H9 (cell line): ENCODE measurements at regions not wholly inside any gene's neighbourhood (a gene's known extent, or its start where the extent isn't known, plus 50 kb on each side); places are given as distances from the start of the nearest gene placed in this dataset.

Source experiments
- DNase-seq: peaks from one replicate; pipeline ENCODE4 v3.0.0-alpha.2; 2017
- H2AFZ ChIP-seq: one replicate; pipeline ENCODE4 v1.6.1; 2013; ENCODE audit warnings: mild to moderate bottlenecking, low read length, control low read depth, moderate library complexity
- H2AK5ac ChIP-seq: 2 replicates; pipeline ENCODE4 v1.6.1; 2013; ENCODE audit warnings: low read length, control low read depth, mixed read lengths; ENCODE audit not compliant: insufficient read length
- H2BK120ac ChIP-seq: one replicate; pipeline ENCODE4 v1.6.1; 2013; ENCODE audit warnings: low read depth, mild to moderate bottlenecking, low read length, control low read depth, inconsistent platforms; ENCODE audit not compliant: poor library complexity, severe bottlenecking
- H2BK12ac ChIP-seq: 2 replicates; pipeline ENCODE4 v1.6.1; 2013; ENCODE audit warnings: low read length, control low read depth, mixed read lengths, low read depth; ENCODE audit not compliant: insufficient read length
- H2BK15ac ChIP-seq: 2 replicates; pipeline ENCODE4 v1.6.1; 2013; ENCODE audit warnings: low read depth, low read length, control low read depth
- H2BK20ac ChIP-seq: one replicate; pipeline ENCODE4 v1.6.1; 2013; ENCODE audit warnings: low read depth, mild to moderate bottlenecking, low read length, control low read depth, inconsistent platforms; ENCODE audit not compliant: poor library complexity, severe bottlenecking
- H2BK5ac ChIP-seq: 2 replicates; pipeline ENCODE4 v1.6.1; 2013; ENCODE audit warnings: low read length, control low read depth, mixed read lengths; ENCODE audit not compliant: insufficient read length
- H3K14ac ChIP-seq: 2 replicates; pipeline ENCODE4 v1.6.1; 2013; ENCODE audit warnings: low read length, control low read depth; ENCODE audit not compliant: insufficient read depth
- H3K18ac ChIP-seq: 2 replicates; pipeline ENCODE4 v1.6.1; 2013; ENCODE audit warnings: low read depth, mild to moderate bottlenecking, mixed read lengths, low read length, control low read depth; ENCODE audit not compliant: insufficient read length
- H3K23ac ChIP-seq: 2 replicates; pipeline ENCODE4 v1.6.1; 2013; ENCODE audit warnings: low read length, control low read depth, mixed read lengths, low read depth; ENCODE audit not compliant: insufficient read length
- H3K23me2 ChIP-seq: 2 replicates; pipeline ENCODE4 v1.6.1; 2013; ENCODE audit warnings: low read depth, mild to moderate bottlenecking, mixed read lengths, low read length, control low read depth; ENCODE audit not compliant: insufficient read length, poor library complexity, severe bottlenecking
- H3K27ac ChIP-seq: 2 replicates; pipeline ENCODE4 v1.5.1; 2013; ENCODE audit warnings: low read length, control low read depth, mixed read lengths, low read depth; ENCODE audit not compliant: insufficient read length
- H3K27me3 ChIP-seq: 2 replicates; pipeline ENCODE4 v1.6.1; 2013; ENCODE audit warnings: low read length, control low read depth, inconsistent platforms; ENCODE audit not compliant: insufficient read depth
- H3K4ac ChIP-seq: 2 replicates; pipeline ENCODE4 v1.6.1; 2013; ENCODE audit warnings: low read depth, mild to moderate bottlenecking, control low read depth, inconsistent platforms, low read length, moderate library complexity
- H3K4me1 ChIP-seq: 2 replicates; pipeline ENCODE4 v1.6.1; 2013; ENCODE audit warnings: low read length, control low read depth, inconsistent platforms; ENCODE audit not compliant: insufficient read depth
- H3K4me2 ChIP-seq: 2 replicates; pipeline ENCODE4 v1.6.1; 2013; ENCODE audit warnings: low read length, control low read depth, mixed read lengths; ENCODE audit not compliant: insufficient read length, insufficient read depth
- H3K56ac ChIP-seq: 2 replicates; pipeline ENCODE4 v1.6.1; 2013; ENCODE audit warnings: low read depth, mild to moderate bottlenecking, mixed read lengths, low read length, control low read depth; ENCODE audit not compliant: insufficient read length
- H3K79me1 ChIP-seq: 2 replicates; pipeline ENCODE4 v1.6.1; 2013; ENCODE audit warnings: low read depth, mild to moderate bottlenecking, moderate library complexity, low read length, control low read depth, inconsistent platforms; ENCODE audit not compliant: insufficient read depth, poor library complexity, severe bottlenecking
- H3K79me2 ChIP-seq: 2 replicates; pipeline ENCODE4 v1.6.1; 2013; ENCODE audit warnings: low read length, control low read depth, inconsistent platforms; ENCODE audit not compliant: insufficient read depth
- H3K9ac ChIP-seq: 2 replicates; pipeline ENCODE4 v1.6.1; 2013; ENCODE audit warnings: low read length, control low read depth, mixed read lengths; ENCODE audit not compliant: insufficient read length; ENCODE audit errors: extremely low read depth
- H3K9me3 ChIP-seq: one replicate; pipeline ENCODE4 v1.6.1; 2013; ENCODE audit warnings: low read depth, low read length, inconsistent platforms; ENCODE audit not compliant: control insufficient read depth
- H3T11ph ChIP-seq: one replicate; pipeline ENCODE4 v1.6.1; 2013; ENCODE audit warnings: mild to moderate bottlenecking, low read length, control low read depth, inconsistent platforms
- H4K20me1 ChIP-seq: one replicate; pipeline ENCODE4 v1.6.1; 2013; ENCODE audit not compliant: control insufficient read depth, insufficient read length, insufficient read depth
- H4K5ac ChIP-seq: 2 replicates; pipeline ENCODE4 v1.6.1; 2013; ENCODE audit warnings: low read depth, mild to moderate bottlenecking, mixed read lengths, low read length, control low read depth; ENCODE audit not compliant: insufficient read length
- H4K8ac ChIP-seq: replicated peaks from 2 replicates; pipeline ENCODE4 v1.6.1; 2013; ENCODE audit warnings: low read length, control low read depth, mixed read lengths, low read depth; ENCODE audit not compliant: insufficient read length
- H4K91ac ChIP-seq: 2 replicates; pipeline ENCODE4 v1.6.1; 2013; ENCODE audit warnings: low read depth, mild to moderate bottlenecking, moderate library complexity, mixed read lengths, low read length, control low read depth; ENCODE audit not compliant: insufficient read length
- H3K27ac Mint-ChIP-seq, 3 experiments: 2 replicates in 2 of 3; 3 replicates in 1 of 3; pipeline ENCODE4 v1.8.0; 2020 to 2021; ENCODE audit warnings: mixed read lengths in 3 of 3, mild to moderate bottlenecking in 1 of 3, moderate library complexity in 1 of 3
- H3K27me3 Mint-ChIP-seq: 2 replicates; pipeline ENCODE4 v1.8.0; 2021; ENCODE audit warnings: low read depth, mild to moderate bottlenecking, moderate library complexity, mixed read lengths
- H3K36me3 Mint-ChIP-seq, 3 experiments: 2 replicates in 2 of 3; 3 replicates in 1 of 3; pipeline ENCODE4 v1.8.0; 2020 to 2021; ENCODE audit warnings: low read depth in 3 of 3, mixed read lengths in 3 of 3; ENCODE audit not compliant: insufficient read depth in 1 of 3
- H3K4me1 Mint-ChIP-seq, 2 experiments: 2 replicates each; pipeline ENCODE4 v1.8.0; 2020; ENCODE audit warnings: mixed read lengths in 2 of 2
- H3K4me3 Mint-ChIP-seq, 2 experiments: 2 replicates in 1 of 2; 3 replicates in 1 of 2; pipeline ENCODE4 v1.8.0; 2020 to 2021; ENCODE audit warnings: mild to moderate bottlenecking in 2 of 2, mixed read lengths in 2 of 2, moderate library complexity in 1 of 2
- H3K9me3 Mint-ChIP-seq, 2 experiments: 2 replicates in 1 of 2; 3 replicates in 1 of 2; pipeline ENCODE4 v1.8.0; 2020; ENCODE audit warnings: mild to moderate bottlenecking in 2 of 2, mixed read lengths in 2 of 2, moderate library complexity in 1 of 2
- CTCF ChIP-seq: fragments of 200-600 bp; sonication (generic); conservative IDR thresholded peaks from 3 replicates; pipeline ENCODE4 v1.8.0; 2021; ENCODE audit warnings: antibody characterized with exemption, mild to moderate bottlenecking
- WGBS: extraction: QIAGEN DNeasy Blood & Tissue Kit; methylation state at CpG from one replicate; pipeline ENCODE4 v1.1.7; 2013; ENCODE audit warnings: missing lambda C conversion rate, low lambda C conversion rate, mixed read lengths; ENCODE audit not compliant: insufficient read length; ENCODE audit errors: extremely low coverage; 5-methylcytosine and 5-hydroxymethylcytosine counted together

- no peaks in the 10 kb centered on the region for H3K9me3 ChIP-seq
- no peak for TF ChIP-seq CTCF
- H2BK5ac ChIP-seq: no peak overlapping the region
- no peaks in the 10 kb centered on the region for H3K4me1 ChIP-seq
- H2BK20ac ChIP-seq: no peak overlapping the region
- no peak overlapping the region for H3K56ac ChIP-seq
- no peaks in the 10 kb centered on the region for H3K23me2 ChIP-seq
- no peak overlapping the region for H3K9ac ChIP-seq
- no peak overlapping the region for H2BK15ac ChIP-seq
- Mint-ChIP-seq H3K9me3 (peaks cover 9 to 10% of the 10 kb centered on the region in 2 experiments; a peak in 4 of 5 replicates), H3K27me3 (peaks cover 25% of the 10 kb centered on the region), H3K27ac (no peak overlapping the region), H3K36me3 (peaks cover 0 to 6% (median 2%) of the 10 kb centered on the region in 3 experiments; a peak in 3 of 7 replicates), H3K4me1 (no peaks in the 10 kb centered on the region), H3K4me3 (no peak overlapping the region)
- H3K14ac ChIP-seq: no peak overlapping the region
- H3K4ac ChIP-seq: no peak overlapping the region
- H2BK120ac ChIP-seq: no peak overlapping the region
- no peaks in the 10 kb centered on the region for H3K27me3 ChIP-seq
- no peaks in the 10 kb centered on the region for H3K79me2 ChIP-seq
- H3K27ac ChIP-seq: no peak overlapping the region
- H2BK12ac ChIP-seq: no peak overlapping the region
- no peak overlapping the region for H3T11ph ChIP-seq
- H4K91ac ChIP-seq: no peak overlapping the region
- no peak overlapping the region for H3K23ac ChIP-seq
- WGBS: no CpG with 5 or more reads among the region's 9 CpGs
- H3K79me1 ChIP-seq: no peaks in the 10 kb centered on the region
- no peak for DNase-seq
- H3K18ac ChIP-seq: no peak overlapping the region
- H4K8ac ChIP-seq: no peak overlapping the region
- H2AFZ ChIP-seq: no peak overlapping the region
- H4K20me1 ChIP-seq: no peaks in the 10 kb centered on the region
- no peak overlapping the region for H4K5ac ChIP-seq
- H3K4me2 ChIP-seq: no peak overlapping the region
- no peak overlapping the region for H2AK5ac ChIP-seq
Observed at GRCh38 chr22:49327411-49328117, 500.1 kb downstream of the BRD1 start.
